ENCODE measurements at regions not wholly inside any gene's neighbourhood (a gene's known extent, or its start where the extent isn't known, plus 50 kb on each side); places are given as distances from the start of the nearest gene placed in this dataset.

- no peak for TF ChIP-seq CTCF (optimal IDR thresholded peaks at IDR 0.05 in 1 of 3, IDR thresholded peaks at IDR 0.05 in 1 of 3, conservative IDR thresholded peaks at IDR 0.05 in 1 of 3; ENCODE audit: extremely low read depth in 1 of 3, insufficient read depth in 2 of 3, low read length in 3 of 3)
- no peak for TF ChIP-seq EZH2 (IDR thresholded peaks at IDR 0.05; ENCODE audit: low read length)
Measured at GRCh38 chr20:41717483-41717882, 99.3 kb upstream of the CHD6 start.
